Smooth muscle cell (in vitro differentiated cells): ENCODE measurements at regions not wholly inside any gene's neighbourhood (a gene's known extent, or its start where the extent isn't known, plus 50 kb on each side); places are given as distances from the start of the nearest gene placed in this dataset.
"Not testable (repeated sequence)": the region's sequence is repeated elsewhere in the genome, so short reads cannot be mapped to it uniquely, and the experiment has no call there.

Experiments
- DNase-seq: peaks from one replicate; lab custom pipeline; 2025; ENCODE audit not compliant: unreplicated experiment; lab: John Stamatoyannopoulos, UW
- H2AFZ ChIP-seq: fragments of 200-600 bp; sonication (generic); 2 replicates; pipeline ENCODE4 v1.6.0; 2016; ENCODE audit warnings: antibody characterized with exemption, low read depth, mild to moderate bottlenecking
- H3F3A ChIP-seq: fragments of 200-600 bp; sonication (generic); 2 replicates; pipeline ENCODE4 v1.6.0; 2017; ENCODE audit warnings: antibody characterized with exemption, low read depth
- H3K27ac ChIP-seq: fragments of 200-600 bp; sonication (generic); 2 replicates; pipeline ENCODE4 v1.5.1; 2016; ENCODE audit warnings: low read depth, mild to moderate bottlenecking
- H3K27me3 ChIP-seq: fragments of 200-600 bp; sonication (generic); 2 replicates; pipeline ENCODE4 v1.6.1; 2016; ENCODE audit warnings: low read depth, mild to moderate bottlenecking
- H3K36me3 ChIP-seq: fragments of 200-600 bp; sonication (generic); 2 replicates; pipeline ENCODE4 v1.5.1; 2016; ENCODE audit warnings: low read depth
- H3K4me1 ChIP-seq: fragments of 200-600 bp; sonication (generic); 2 replicates; pipeline ENCODE4 v1.5.1; 2016; ENCODE audit warnings: low read depth
- H3K4me2 ChIP-seq: fragments of 200-600 bp; sonication (generic); 2 replicates; pipeline ENCODE4 v1.6.0; 2016; ENCODE audit warnings: mild to moderate bottlenecking
- H3K4me3 ChIP-seq: fragments of 200-600 bp; sonication (generic); 2 replicates; pipeline ENCODE4 v1.5.1; 2016; ENCODE audit warnings: mild to moderate bottlenecking
- H3K79me2 ChIP-seq: fragments of 200-600 bp; sonication (generic); 2 replicates; pipeline ENCODE4 v1.6.0; 2016; ENCODE audit warnings: low read depth, mild to moderate bottlenecking
- H3K9ac ChIP-seq: fragments of 200-600 bp; sonication (generic); 2 replicates; pipeline ENCODE4 v1.6.0; 2016; ENCODE audit warnings: low read depth
- H3K9me3 ChIP-seq: fragments of 200-600 bp; sonication (generic); replicated peaks from 2 replicates; pipeline ENCODE4 v1.5.1; 2016; ENCODE audit warnings: low read depth
- H4K20me1 ChIP-seq: fragments of 200-600 bp; sonication (generic); 2 replicates; pipeline ENCODE4 v1.6.0; 2016; ENCODE audit warnings: low read depth
- CTCF ChIP-seq: fragments of 200-600 bp; sonication (generic); IDR thresholded peaks from 2 replicates; pipeline ENCODE4 v1.5.1; 2017; ENCODE audit warnings: borderline replicate concordance, mild to moderate bottlenecking, antibody characterized with exemption; ENCODE audit not compliant: insufficient read depth, poor library complexity, severe bottlenecking
- WGBS: methylation state at CpG from one replicate; pipeline ENCODE4 v1.1.7; 2016; ENCODE audit warnings: low lambda C conversion rate; 5-methylcytosine and 5-hydroxymethylcytosine counted together

DNA sequence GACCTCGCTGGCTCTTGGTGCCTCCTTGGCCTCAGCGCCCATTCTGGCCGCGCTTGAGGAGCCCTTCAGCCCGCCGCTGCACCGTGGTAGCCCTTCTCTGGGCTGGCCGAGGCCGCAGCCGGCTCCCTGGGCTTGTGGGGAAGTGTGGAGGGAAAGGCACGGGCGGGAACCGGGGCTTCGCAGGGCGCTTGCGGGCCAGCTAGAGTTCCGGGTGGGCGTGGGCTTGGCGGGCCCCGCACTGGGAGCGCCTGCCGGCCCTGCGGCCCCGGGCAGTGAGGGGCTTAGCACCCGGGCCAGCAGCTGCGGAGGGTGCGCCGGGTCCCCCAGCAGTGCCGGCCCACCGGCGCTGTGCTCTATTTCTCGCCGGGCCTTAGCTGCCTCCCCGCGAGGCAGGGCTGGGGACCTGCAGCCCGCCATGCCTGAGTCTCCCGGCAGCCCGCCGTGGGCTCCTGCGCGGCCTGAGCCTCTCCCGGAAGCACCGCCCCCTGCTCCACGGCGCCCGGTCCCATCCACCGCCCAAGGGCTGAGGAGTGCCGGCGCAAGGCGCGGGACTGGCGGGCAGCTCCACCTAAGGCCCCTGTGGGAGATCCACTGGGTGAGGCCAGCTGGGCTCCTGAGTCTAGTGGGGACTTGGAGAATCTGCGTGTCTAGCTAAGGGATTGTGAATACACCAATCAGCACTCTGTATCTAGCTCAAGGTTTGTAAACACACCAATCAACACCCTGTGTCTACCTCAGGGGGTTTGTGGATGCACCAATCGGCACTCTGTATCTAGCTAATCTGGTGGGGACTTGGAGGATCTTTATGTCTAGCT lies 141.1 kb downstream of the SLCO4C1 start:
- H3K9me3 ChIP-seq, H3K4me1 ChIP-seq, DNase-seq, H4K20me1 ChIP-seq, H3F3A ChIP-seq, H3K9ac ChIP-seq, H3K27me3 ChIP-seq, H3K79me2 ChIP-seq, H3K36me3 ChIP-seq, H3K27ac ChIP-seq, H2AFZ ChIP-seq, H3K4me2 ChIP-seq: not testable (repeated sequence)
- WGBS: 89% methylated on average over 33 of the region's 54 CpGs
- H3K4me3 ChIP-seq: peak overlapping the region; percentile 18

GRCh38 chr5:102154291-102154690 lies 141.8 kb downstream of the SLCO4C1 start:
- Histone ChIP-seq H3K9ac (no peak overlapping the region), H3K79me2 (no peaks in the 10 kb centered on the region), H3K27ac (no peak overlapping the region), H3K4me2 (no peak overlapping the region), H3K36me3 (no peaks in the 10 kb centered on the region), H2AFZ (no peak overlapping the region), H4K20me1 (no peaks in the 10 kb centered on the region), H3K4me3 (peak overlapping the region; percentile 18), H3K27me3 (no peaks in the 10 kb centered on the region), H3F3A (no peaks in the 10 kb centered on the region), H3K4me1 (no peaks in the 10 kb centered on the region), H3K9me3 (no peaks in the 10 kb centered on the region)
- DNase-seq: no peak
- TF ChIP-seq CTCF: no peak
- 85% methylated on average over 2 of the region's 2 CpGs for WGBS

DNA sequence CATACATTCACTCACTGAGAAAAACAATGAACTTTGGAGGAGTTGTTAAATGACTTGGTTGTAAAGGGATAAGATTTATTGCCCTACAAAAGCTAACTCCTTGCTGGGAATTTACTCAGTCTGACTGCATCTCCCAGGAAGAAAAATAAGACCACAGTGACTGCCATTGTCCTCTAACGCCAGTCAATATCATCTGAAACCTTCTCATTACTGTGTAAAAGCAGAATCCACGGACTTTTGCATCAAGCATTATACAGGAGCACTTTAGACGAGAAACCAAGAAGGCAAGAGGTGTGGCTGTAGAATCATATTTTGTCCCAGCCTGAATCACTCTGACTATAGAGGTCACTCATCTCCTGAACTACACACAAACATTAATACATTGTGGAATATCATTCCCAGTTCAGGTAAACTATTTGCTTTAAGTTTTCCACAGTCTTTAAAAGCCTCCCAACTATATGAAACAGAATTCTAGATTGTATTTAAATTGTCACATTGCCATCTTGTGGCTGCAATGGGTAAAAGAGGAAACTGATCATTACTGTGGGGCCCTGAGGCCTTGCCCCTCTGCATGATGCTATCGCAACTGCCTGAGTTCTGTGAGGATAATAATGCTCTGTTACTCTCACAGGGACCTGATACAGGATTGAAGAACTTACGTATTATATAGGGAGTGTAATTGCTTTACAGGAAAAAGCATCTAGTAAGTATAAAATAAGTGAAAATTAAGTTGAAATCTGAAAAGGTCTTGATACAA lies 142.9 kb downstream of the SLCO4C1 start:
- H4K20me1 ChIP-seq: no peaks in the 10 kb centered on the region
- no peaks in the 10 kb centered on the region for H3K36me3 ChIP-seq
- peak; percentile 52 for TF ChIP-seq CTCF
- H3F3A ChIP-seq: no peaks in the 10 kb centered on the region
- H3K79me2 ChIP-seq: no peaks in the 10 kb centered on the region
- WGBS: 24% methylated on average over 5 of the region's 5 CpGs
- no peak for DNase-seq
- no peak overlapping the region for H3K9ac ChIP-seq
- no peak overlapping the region for H3K27ac ChIP-seq
- no peaks in the 10 kb centered on the region for H3K4me1 ChIP-seq
- H3K9me3 ChIP-seq: no peaks in the 10 kb centered on the region
- no peaks in the 10 kb centered on the region for H3K27me3 ChIP-seq
- peak overlapping the region; percentile 84 for H2AFZ ChIP-seq
- no peak overlapping the region for H3K4me3 ChIP-seq
- H3K4me2 ChIP-seq: no peak overlapping the region

DNA sequence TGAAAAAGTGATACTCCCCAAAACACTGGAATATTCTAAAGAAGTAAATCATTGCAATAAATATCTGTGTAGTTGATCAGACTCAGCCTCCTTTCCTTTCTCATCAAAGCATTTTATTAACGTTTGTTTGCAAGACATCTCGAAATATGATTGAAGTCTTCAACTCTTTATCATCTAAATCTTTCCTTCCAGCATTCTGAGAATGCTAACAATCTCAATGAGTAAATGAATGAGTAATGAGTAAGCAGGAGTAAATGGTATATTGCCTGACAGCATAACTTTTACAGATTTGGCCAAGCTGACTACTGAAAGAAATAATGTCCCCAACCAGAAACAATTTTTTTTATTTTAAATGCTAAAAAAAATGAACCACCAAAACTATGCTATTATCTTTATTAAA lies 157.1 kb downstream of the SLCO4C1 start:
- DNase-seq: no peak
- Histone ChIP-seq H3K4me2 (no peak overlapping the region), H4K20me1 (no peaks in the 10 kb centered on the region), H3K79me2 (no peaks in the 10 kb centered on the region), H3K9ac (no peak overlapping the region), H3K4me3 (no peak overlapping the region), H3F3A (no peaks in the 10 kb centered on the region), H3K9me3 (no peaks in the 10 kb centered on the region), H3K27ac (no peak overlapping the region), H2AFZ (no peak overlapping the region), H3K4me1 (no peaks in the 10 kb centered on the region), H3K36me3 (no peaks in the 10 kb centered on the region), H3K27me3 (no peaks in the 10 kb centered on the region)
- WGBS: 57% methylated on average over 2 of the region's 2 CpGs
- TF ChIP-seq CTCF: no peak
